GM23338 (cell line): ENCODE measurements at regions not wholly inside any gene's neighbourhood (a gene's known extent, or its start where the extent isn't known, plus 50 kb on each side); places are given as distances from the start of the nearest gene placed in this dataset.

ENCODE experiments used
- ATAC-seq: fragments of 200-7000 bp; cut with Tn5 transposase; 3 replicates; pipeline ENCODE4 v1.9.1; 2020
- DNase-seq: peaks from one replicate; pipeline ENCODE4 v3.0.0-alpha.2; 2015; ENCODE audit warnings: low spot score
- H2AFZ ChIP-seq: fragments of 200-600 bp; sonication (generic); 2 replicates; pipeline ENCODE4 v1.8.0; 2016; ENCODE audit warnings: antibody characterized with exemption, mild to moderate bottlenecking, moderate library complexity
- H3F3A ChIP-seq: fragments of 200-600 bp; sonication (generic); replicated peaks from 2 replicates; pipeline ENCODE4 v1.8.0; 2017; ENCODE audit warnings: antibody characterized with exemption, mixed run types, low read depth
- H3K27ac ChIP-seq: fragments of 200-600 bp; sonication (generic); 2 replicates; pipeline ENCODE4 v1.6.1; 2016; ENCODE audit warnings: low read depth
- H3K27me3 ChIP-seq: fragments of 200-600 bp; sonication (generic); 2 replicates; pipeline ENCODE4 v1.8.0; 2016; ENCODE audit warnings: mild to moderate bottlenecking, mixed run types, moderate library complexity; ENCODE audit not compliant: insufficient read depth
- H3K36me3 ChIP-seq: fragments of 200-600 bp; sonication (generic); 2 replicates; pipeline ENCODE4 v1.8.0; 2016; ENCODE audit warnings: mild to moderate bottlenecking; ENCODE audit not compliant: insufficient read depth
- H3K4me1 ChIP-seq: fragments of 200-600 bp; sonication (generic); 2 replicates; pipeline ENCODE4 v1.8.0; 2016; ENCODE audit warnings: mild to moderate bottlenecking, moderate library complexity; ENCODE audit not compliant: insufficient read depth
- H3K4me2 ChIP-seq: fragments of 200-600 bp; sonication (generic); 2 replicates; pipeline ENCODE4 v1.7.1; 2017; ENCODE audit warnings: mixed run types
- H3K4me3 ChIP-seq: fragments of 200-600 bp; sonication (generic); 2 replicates; pipeline ENCODE4 v1.6.1; 2016; ENCODE audit warnings: mixed run types
- H3K79me2 ChIP-seq: fragments of 200-600 bp; sonication (generic); replicated peaks from 2 replicates; pipeline ENCODE4 v1.8.0; 2017; ENCODE audit warnings: mild to moderate bottlenecking; ENCODE audit not compliant: insufficient read depth
- H3K9me2 ChIP-seq: fragments of 200-600 bp; sonication (generic); 2 replicates; pipeline ENCODE4 v1.8.0; 2017; ENCODE audit not compliant: insufficient read depth
- H4K20me1 ChIP-seq: fragments of 200-600 bp; sonication (generic); replicated peaks from 2 replicates; pipeline ENCODE4 v1.8.0; 2017; ENCODE audit warnings: mild to moderate bottlenecking; ENCODE audit not compliant: insufficient read depth
- H3K27ac Mint-ChIP-seq: 2 replicates; pipeline ENCODE4 v1.8.0; 2020; ENCODE audit warnings: inconsistent platforms, mild to moderate bottlenecking, moderate library complexity, mixed read lengths
- H3K27me3 Mint-ChIP-seq: 3 replicates; pipeline ENCODE4 v1.8.0; 2022; ENCODE audit warnings: low read depth, mild to moderate bottlenecking, moderate library complexity, mixed read lengths, inconsistent platforms; ENCODE audit not compliant: insufficient read depth, poor library complexity
- H3K36me3 Mint-ChIP-seq: 3 replicates; pipeline ENCODE4 v1.8.0; 2021; ENCODE audit warnings: low read depth, mild to moderate bottlenecking, inconsistent platforms, moderate library complexity, mixed read lengths
- H3K4me1 Mint-ChIP-seq: 3 replicates; pipeline ENCODE4 v1.8.0; 2020; ENCODE audit warnings: mild to moderate bottlenecking, inconsistent platforms, mixed read lengths
- H3K4me3 Mint-ChIP-seq: 3 replicates; pipeline ENCODE4 v1.8.0; 2021; ENCODE audit warnings: moderate library complexity, mild to moderate bottlenecking, inconsistent platforms, mixed read lengths
- H3K9me3 Mint-ChIP-seq: 3 replicates; pipeline ENCODE4 v1.8.0; 2020; ENCODE audit warnings: moderate library complexity, mild to moderate bottlenecking, inconsistent platforms, mixed read lengths
- CREB1 ChIP-seq: fragments of 250-450 bp; sonication (Bioruptor Pico); IDR thresholded peaks from 2 replicates; pipeline ENCODE4 v1.5.0; 2020; ENCODE audit warnings: low read depth, mild to moderate bottlenecking, moderate library complexity
- EZH2 ChIP-seq: fragments of 200-600 bp; sonication (generic); IDR thresholded peaks from one replicate; pipeline ENCODE4 v1.8.0; 2017; ENCODE audit warnings: antibody characterized with exemption, mild to moderate bottlenecking, low read depth; ENCODE audit not compliant: unreplicated experiment
- JUNB ChIP-seq: IDR thresholded peaks from one replicate; pipeline ENCODE4 v1.6.1; 2016; ENCODE audit warnings: antibody characterized with exemption; ENCODE audit not compliant: unreplicated experiment
- NANOG ChIP-seq: IDR thresholded peaks from 2 replicates; pipeline ENCODE4 v1.6.1; 2016; ENCODE audit warnings: antibody characterized with exemption, borderline replicate concordance
- STAT1 ChIP-seq: IDR thresholded peaks from one replicate; pipeline ENCODE4 v1.6.1; 2016; ENCODE audit warnings: antibody characterized with exemption; ENCODE audit not compliant: unreplicated experiment
- ZNF114 ChIP-seq: fragments of 250-450 bp; sonication (Bioruptor Pico); IDR thresholded peaks from 2 replicates; pipeline ENCODE4 v1.5.0; 2020; ENCODE audit warnings: mild to moderate bottlenecking, moderate library complexity
- TF ChIP-seq, protein P1 (sequence below): IDR thresholded peaks from one replicate; pipeline ENCODE4 v1.6.1; 2018; ENCODE audit warnings: antibody characterized with exemption; ENCODE audit not compliant: unreplicated experiment
- TF ChIP-seq, protein P2 (sequence below), 2 experiments: fragments of 200-600 bp in 1 of 2; sonication (generic) in 1 of 2; conservative IDR thresholded peaks; 2 replicates each; pipeline versions ENCODE4 v1.5.1 to v1.6.1; 2016 to 2017; ENCODE audit warnings: antibody characterized with exemption in 2 of 2, low read depth in 2 of 2, mild to moderate bottlenecking in 2 of 2, moderate library complexity in 1 of 2
- TF ChIP-seq, protein P3 (sequence below): fragments of 250-450 bp; sonication (Bioruptor Pico); IDR thresholded peaks from 2 replicates; pipeline ENCODE4 v1.5.0; 2020; ENCODE audit warnings: mild to moderate bottlenecking, moderate library complexity
- TF ChIP-seq, protein P4 (sequence below): IDR thresholded peaks from 2 replicates; pipeline ENCODE4 v1.6.1; 2016; ENCODE audit warnings: antibody characterized with exemption

DNA sequence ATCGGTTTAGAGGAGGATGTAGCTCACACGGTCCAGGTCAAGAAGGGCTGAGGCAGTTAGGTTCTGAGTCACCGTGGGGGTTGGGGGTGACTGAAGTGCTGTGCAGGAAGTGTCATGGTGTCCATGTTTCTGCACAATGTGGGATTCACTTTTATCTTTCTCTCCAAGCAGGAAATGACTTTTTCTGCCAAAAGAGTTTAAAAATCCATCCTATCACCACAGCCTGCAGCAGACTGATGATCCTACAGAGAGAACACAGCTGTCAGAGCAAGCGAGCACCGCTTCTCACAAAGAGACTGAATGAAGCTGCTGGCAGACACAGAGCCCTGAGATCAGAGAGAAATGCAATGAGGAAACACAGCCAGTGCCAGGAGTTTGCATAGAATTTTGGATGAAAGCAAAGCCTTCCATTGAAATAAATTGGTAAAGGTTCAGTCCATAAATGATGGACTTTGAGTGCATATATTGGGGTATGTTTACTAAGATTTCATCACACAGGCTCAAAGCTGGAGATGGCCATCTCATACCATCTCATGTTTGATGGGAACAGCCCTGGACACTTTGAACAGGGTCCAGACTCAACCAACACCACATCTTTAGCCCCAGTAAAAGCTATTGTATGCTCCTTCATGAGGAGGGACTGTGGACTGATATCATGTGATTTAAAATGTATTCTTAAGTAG is 213.9 kb upstream of the FBXL7 start:
- Mint-ChIP-seq H3K4me3 (no peak overlapping the region), H3K27me3 (no peaks in the 10 kb centered on the region), H3K36me3 (no peaks in the 10 kb centered on the region; the same call in 2 of the 3 replicates), H3K9me3 (peaks cover 3% of the 10 kb centered on the region; the same call in 1 of the 3 replicates), H3K4me1 (no peaks in the 10 kb centered on the region), H3K27ac (no peak overlapping the region)
- Histone ChIP-seq H3K36me3 (no peaks in the 10 kb centered on the region), H2AFZ (no peak overlapping the region), H3K4me1 (no peaks in the 10 kb centered on the region), H4K20me1 (no peaks in the 10 kb centered on the region), H3K4me3 (no peak overlapping the region), H3K4me2 (no peak overlapping the region), H3K27me3 (no peaks in the 10 kb centered on the region), H3K27ac (no peak overlapping the region), H3K9me2 (peaks cover 13% of the 10 kb centered on the region; the same call in 1 of the 2 replicates), H3F3A (no peaks in the 10 kb centered on the region), H3K79me2 (no peaks in the 10 kb centered on the region)
- no peak for ATAC-seq
- TF ChIP-seq CREB1 (CRISPR knock-in tag): no peak
- TF ChIP-seq, protein P1, sequence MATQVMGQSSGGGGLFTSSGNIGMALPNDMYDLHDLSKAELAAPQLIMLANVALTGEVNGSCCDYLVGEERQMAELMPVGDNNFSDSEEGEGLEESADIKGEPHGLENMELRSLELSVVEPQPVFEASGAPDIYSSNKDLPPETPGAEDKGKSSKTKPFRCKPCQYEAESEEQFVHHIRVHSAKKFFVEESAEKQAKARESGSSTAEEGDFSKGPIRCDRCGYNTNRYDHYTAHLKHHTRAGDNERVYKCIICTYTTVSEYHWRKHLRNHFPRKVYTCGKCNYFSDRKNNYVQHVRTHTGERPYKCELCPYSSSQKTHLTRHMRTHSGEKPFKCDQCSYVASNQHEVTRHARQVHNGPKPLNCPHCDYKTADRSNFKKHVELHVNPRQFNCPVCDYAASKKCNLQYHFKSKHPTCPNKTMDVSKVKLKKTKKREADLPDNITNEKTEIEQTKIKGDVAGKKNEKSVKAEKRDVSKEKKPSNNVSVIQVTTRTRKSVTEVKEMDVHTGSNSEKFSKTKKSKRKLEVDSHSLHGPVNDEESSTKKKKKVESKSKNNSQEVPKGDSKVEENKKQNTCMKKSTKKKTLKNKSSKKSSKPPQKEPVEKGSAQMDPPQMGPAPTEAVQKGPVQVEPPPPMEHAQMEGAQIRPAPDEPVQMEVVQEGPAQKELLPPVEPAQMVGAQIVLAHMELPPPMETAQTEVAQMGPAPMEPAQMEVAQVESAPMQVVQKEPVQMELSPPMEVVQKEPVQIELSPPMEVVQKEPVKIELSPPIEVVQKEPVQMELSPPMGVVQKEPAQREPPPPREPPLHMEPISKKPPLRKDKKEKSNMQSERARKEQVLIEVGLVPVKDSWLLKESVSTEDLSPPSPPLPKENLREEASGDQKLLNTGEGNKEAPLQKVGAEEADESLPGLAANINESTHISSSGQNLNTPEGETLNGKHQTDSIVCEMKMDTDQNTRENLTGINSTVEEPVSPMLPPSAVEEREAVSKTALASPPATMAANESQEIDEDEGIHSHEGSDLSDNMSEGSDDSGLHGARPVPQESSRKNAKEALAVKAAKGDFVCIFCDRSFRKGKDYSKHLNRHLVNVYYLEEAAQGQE: no peak
- TF ChIP-seq, protein P2, sequence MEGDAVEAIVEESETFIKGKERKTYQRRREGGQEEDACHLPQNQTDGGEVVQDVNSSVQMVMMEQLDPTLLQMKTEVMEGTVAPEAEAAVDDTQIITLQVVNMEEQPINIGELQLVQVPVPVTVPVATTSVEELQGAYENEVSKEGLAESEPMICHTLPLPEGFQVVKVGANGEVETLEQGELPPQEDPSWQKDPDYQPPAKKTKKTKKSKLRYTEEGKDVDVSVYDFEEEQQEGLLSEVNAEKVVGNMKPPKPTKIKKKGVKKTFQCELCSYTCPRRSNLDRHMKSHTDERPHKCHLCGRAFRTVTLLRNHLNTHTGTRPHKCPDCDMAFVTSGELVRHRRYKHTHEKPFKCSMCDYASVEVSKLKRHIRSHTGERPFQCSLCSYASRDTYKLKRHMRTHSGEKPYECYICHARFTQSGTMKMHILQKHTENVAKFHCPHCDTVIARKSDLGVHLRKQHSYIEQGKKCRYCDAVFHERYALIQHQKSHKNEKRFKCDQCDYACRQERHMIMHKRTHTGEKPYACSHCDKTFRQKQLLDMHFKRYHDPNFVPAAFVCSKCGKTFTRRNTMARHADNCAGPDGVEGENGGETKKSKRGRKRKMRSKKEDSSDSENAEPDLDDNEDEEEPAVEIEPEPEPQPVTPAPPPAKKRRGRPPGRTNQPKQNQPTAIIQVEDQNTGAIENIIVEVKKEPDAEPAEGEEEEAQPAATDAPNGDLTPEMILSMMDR (conservative IDR thresholded peaks at IDR 0.05; ENCODE audit: low read depth in 2 of 2): no peak
- no peak for TF ChIP-seq JUNB
- no peak for TF ChIP-seq STAT1
- TF ChIP-seq, protein P3, sequence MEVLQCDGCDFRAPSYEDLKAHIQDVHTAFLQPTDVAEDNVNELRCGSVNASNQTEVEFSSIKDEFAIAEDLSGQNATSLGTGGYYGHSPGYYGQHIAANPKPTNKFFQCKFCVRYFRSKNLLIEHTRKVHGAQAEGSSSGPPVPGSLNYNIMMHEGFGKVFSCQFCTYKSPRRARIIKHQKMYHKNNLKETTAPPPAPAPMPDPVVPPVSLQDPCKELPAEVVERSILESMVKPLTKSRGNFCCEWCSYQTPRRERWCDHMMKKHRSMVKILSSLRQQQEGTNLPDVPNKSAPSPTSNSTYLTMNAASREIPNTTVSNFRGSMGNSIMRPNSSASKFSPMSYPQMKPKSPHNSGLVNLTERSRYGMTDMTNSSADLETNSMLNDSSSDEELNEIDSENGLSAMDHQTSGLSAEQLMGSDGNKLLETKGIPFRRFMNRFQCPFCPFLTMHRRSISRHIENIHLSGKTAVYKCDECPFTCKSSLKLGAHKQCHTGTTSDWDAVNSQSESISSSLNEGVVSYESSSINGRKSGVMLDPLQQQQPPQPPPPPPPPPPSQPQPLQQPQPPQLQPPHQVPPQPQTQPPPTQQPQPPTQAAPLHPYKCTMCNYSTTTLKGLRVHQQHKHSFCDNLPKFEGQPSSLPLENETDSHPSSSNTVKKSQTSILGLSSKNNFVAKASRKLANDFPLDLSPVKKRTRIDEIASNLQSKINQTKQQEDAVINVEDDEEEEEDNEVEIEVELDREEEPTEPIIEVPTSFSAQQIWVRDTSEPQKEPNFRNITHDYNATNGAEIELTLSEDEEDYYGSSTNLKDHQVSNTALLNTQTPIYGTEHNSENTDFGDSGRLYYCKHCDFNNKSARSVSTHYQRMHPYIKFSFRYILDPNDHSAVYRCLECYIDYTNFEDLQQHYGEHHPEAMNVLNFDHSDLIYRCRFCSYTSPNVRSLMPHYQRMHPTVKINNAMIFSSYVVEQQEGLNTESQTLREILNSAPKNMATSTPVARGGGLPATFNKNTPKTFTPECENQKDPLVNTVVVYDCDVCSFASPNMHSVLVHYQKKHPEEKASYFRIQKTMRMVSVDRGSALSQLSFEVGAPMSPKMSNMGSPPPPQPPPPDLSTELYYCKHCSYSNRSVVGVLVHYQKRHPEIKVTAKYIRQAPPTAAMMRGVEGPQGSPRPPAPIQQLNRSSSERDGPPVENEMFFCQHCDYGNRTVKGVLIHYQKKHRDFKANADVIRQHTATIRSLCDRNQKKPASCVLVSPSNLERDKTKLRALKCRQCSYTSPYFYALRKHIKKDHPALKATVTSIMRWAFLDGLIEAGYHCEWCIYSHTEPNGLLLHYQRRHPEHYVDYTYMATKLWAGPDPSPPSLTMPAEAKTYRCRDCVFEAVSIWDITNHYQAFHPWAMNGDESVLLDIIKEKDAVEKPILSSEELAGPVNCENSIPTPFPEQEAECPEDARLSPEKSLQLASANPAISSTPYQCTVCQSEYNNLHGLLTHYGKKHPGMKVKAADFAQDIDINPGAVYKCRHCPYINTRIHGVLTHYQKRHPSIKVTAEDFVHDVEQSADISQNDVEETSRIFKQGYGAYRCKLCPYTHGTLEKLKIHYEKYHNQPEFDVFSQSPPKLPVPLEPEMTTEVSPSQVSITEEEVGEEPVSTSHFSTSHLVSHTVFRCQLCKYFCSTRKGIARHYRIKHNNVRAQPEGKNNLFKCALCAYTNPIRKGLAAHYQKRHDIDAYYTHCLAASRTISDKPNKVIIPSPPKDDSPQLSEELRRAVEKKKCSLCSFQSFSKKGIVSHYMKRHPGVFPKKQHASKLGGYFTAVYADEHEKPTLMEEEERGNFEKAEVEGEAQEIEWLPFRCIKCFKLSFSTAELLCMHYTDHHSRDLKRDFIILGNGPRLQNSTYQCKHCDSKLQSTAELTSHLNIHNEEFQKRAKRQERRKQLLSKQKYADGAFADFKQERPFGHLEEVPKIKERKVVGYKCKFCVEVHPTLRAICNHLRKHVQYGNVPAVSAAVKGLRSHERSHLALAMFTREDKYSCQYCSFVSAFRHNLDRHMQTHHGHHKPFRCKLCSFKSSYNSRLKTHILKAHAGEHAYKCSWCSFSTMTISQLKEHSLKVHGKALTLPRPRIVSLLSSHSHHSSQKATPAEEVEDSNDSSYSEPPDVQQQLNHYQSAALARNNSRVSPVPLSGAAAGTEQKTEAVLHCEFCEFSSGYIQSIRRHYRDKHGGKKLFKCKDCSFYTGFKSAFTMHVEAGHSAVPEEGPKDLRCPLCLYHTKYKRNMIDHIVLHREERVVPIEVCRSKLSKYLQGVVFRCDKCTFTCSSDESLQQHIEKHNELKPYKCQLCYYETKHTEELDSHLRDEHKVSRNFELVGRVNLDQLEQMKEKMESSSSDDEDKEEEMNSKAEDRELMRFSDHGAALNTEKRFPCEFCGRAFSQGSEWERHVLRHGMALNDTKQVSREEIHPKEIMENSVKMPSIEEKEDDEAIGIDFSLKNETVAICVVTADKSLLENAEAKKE: no peak
- TF ChIP-seq NANOG: no peak
- TF ChIP-seq ZNF114 (CRISPR knock-in tag): no peak
- TF ChIP-seq, protein P4, sequence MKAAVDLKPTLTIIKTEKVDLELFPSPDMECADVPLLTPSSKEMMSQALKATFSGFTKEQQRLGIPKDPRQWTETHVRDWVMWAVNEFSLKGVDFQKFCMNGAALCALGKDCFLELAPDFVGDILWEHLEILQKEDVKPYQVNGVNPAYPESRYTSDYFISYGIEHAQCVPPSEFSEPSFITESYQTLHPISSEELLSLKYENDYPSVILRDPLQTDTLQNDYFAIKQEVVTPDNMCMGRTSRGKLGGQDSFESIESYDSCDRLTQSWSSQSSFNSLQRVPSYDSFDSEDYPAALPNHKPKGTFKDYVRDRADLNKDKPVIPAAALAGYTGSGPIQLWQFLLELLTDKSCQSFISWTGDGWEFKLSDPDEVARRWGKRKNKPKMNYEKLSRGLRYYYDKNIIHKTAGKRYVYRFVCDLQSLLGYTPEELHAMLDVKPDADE: no peak
- TF ChIP-seq EZH2: no peak
- no peak for DNase-seq
